ENCODE measurements at regions not wholly inside any gene's neighbourhood (a gene's known extent, or its start where the extent isn't known, plus 50 kb on each side); places are given as distances from the start of the nearest gene placed in this dataset.
A peak's percentile ranks its signal among the peaks of the same experiment; 100 is the strongest.
"Not testable (repeated sequence)": the region's sequence is repeated elsewhere in the genome, so short reads cannot be mapped to it uniquely, and the experiment has no call there.

DNA sequence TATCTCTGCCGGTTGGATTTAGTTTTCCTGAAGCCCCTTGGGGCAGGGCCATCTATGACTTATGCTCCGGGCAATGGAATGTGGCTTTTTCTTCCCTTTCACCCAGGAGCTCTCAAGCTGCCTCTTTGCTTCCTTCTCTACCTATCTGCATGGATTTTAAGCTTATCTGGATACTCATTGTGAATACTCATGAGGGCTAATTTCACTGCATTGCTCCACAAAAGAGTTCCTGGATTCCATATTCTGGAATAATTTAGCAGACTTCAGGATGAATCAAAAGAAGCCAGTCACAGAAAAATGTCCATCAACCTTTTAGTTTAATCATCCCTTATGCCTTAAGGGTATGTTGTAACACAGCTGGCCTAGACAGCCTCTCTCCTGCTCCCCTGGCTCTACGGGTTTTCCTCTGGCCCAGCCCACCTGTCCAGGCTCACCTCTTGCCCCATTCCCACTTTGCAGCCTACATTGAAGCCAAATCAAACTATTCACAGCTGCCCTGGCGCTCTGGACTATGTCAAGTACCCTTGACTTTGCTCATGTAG, 122.8 kb upstream of the RMDN2 start:
- no peak for TF ChIP-seq POLR2A (IDR thresholded peaks at IDR 0.05)
- TF ChIP-seq, protein P1, sequence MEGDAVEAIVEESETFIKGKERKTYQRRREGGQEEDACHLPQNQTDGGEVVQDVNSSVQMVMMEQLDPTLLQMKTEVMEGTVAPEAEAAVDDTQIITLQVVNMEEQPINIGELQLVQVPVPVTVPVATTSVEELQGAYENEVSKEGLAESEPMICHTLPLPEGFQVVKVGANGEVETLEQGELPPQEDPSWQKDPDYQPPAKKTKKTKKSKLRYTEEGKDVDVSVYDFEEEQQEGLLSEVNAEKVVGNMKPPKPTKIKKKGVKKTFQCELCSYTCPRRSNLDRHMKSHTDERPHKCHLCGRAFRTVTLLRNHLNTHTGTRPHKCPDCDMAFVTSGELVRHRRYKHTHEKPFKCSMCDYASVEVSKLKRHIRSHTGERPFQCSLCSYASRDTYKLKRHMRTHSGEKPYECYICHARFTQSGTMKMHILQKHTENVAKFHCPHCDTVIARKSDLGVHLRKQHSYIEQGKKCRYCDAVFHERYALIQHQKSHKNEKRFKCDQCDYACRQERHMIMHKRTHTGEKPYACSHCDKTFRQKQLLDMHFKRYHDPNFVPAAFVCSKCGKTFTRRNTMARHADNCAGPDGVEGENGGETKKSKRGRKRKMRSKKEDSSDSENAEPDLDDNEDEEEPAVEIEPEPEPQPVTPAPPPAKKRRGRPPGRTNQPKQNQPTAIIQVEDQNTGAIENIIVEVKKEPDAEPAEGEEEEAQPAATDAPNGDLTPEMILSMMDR (IDR thresholded peaks at IDR 0.05): no peak
- H3K9me3 ChIP-seq: no peaks in the 10 kb centered on the region
- no peak for DNase-seq
- no peaks in the 10 kb centered on the region for H3K27me3 ChIP-seq
- no peak overlapping the region for H3K4me3 ChIP-seq
- H3K4me1 ChIP-seq: peaks cover 0 to 3% (median 0%) of the 10 kb centered on the region in 4 donors
- no peaks in the 10 kb centered on the region for H3K36me3 ChIP-seq
- H3K27ac ChIP-seq: peak overlapping the region in 2 of 4 donors; percentile 22 to 39

DNA sequence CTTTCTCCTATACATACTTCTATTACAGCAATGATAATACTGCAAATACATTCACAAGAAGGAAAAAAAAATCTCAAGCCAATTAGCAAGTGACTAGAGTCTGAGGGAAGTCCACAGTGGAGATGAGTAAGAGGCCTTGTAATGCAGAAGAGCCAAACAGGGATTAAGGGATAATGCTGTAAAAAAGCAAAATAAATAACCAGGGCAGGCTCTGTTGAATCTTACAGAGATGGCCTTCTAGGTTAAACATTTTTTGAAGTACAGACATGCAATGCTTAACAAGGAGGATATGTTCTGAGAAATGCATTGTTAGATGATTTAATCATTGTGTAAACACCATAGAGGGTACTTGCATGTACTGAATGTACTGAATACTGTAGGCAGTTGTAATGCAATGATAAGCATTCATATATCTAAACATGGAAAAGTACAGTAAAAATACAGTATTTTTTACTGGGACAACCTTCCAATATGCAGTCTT, 122.1 kb upstream of the RMDN2 start:
- no peak for DNase-seq
- peaks cover 0 to 3% (median 0%) of the 10 kb centered on the region in 4 donors for H3K4me1 ChIP-seq
- TF ChIP-seq, protein P1 (IDR thresholded peaks at IDR 0.05): no peak
- no peak for TF ChIP-seq POLR2A (IDR thresholded peaks at IDR 0.05)
- no peak overlapping the region for H3K27ac ChIP-seq
- H3K36me3 ChIP-seq: no peaks in the 10 kb centered on the region
- H3K9me3 ChIP-seq: no peaks in the 10 kb centered on the region
- H3K27me3 ChIP-seq: no peaks in the 10 kb centered on the region
- H3K4me3 ChIP-seq: no peak overlapping the region

DNA sequence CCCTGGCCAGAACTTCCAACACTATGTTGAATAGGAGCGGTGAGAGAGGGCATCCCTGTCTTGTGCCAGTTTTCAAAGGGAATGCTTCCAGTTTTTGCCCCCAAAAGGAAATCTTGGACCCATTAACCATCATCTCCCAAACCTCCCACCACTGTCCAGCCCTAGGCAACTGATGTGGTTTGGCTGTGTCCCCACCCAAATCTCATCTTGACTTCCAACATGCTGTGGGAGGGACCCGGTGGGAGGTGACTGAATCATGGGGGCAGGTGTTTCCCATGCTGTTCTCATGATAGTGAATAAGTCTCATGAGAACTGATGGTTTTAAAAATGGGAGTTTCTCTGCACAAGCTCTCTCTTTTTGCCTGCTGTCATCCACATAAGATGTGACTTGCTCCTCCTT, 119.1 kb upstream of the RMDN2 start:
- H3K36me3 ChIP-seq: not testable (repeated sequence)
- peaks cover 0 to 10% (median 0%) of the 10 kb centered on the region in 4 donors for H3K4me1 ChIP-seq

DNA sequence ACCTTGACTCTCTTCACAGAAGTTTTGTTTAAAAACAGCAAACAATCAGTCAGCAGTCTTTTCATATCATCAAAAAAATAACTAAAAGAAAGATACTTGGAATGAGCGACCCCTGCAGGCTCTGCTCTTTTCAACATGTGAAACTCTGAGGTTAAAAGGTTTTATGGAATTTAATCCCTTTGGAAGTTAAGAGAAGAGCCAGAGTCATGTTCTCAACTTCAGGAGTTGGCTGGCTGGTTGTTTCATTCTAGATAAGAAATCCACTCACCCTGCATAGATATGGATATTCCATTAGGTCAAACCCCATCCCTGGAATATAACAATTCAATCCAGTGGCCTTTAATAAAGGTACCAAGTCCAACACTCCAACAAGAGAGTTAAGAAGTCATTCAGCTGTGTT, 115.6 kb upstream of the RMDN2 start:
- Histone ChIP-seq H3K9me3 (no peaks in the 10 kb centered on the region), H3K36me3 (no peaks in the 10 kb centered on the region), H3K27ac (no peak overlapping the region), H3K4me3 (no peak overlapping the region), H3K4me1 (peaks cover 0 to 10% (median 0%) of the 10 kb centered on the region in 4 donors), H3K27me3 (no peaks in the 10 kb centered on the region)
- no peak for DNase-seq
- TF ChIP-seq, protein P1 (IDR thresholded peaks at IDR 0.05): peak in 4 of 6 experiments; percentile 18 to 42 (median 30)
- no peak for TF ChIP-seq POLR2A (IDR thresholded peaks at IDR 0.05)

More for the DNA sequence above, 119.1 kb upstream of the RMDN2 start:
- not testable (repeated sequence) for H3K27ac ChIP-seq, H3K4me3 ChIP-seq, H3K9me3 ChIP-seq, H3K27me3 ChIP-seq, DNase-seq

DNA sequence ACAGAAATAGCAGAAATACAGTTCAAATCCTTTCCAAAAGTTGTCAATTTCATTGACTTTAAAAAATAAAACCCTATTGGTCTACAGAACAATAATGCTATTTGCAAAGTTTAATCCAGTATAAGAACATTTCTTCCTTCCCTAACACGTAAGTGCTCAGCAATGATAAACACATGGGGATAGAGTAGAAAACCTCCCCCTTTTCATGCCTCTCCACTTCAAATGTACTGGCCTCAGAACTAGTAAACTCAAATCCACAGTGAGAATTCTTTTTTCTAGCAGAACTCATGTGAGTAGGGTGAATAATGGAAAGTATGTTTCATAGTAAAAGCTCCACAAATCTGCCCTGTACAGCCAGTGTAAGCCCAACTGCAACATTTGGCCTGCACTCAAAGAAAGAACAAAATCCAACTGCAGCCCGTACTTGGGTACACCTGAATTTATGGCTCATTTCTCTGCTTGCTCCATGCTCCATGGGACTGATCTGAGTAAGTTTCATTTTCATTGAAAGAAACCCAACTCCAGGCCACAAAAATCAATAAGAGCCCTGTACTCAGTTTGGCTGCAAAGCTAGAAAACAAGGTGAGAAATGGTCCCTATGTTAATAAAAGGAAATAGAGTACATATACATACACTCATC, 115.0 kb upstream of the RMDN2 start:
- Histone ChIP-seq H3K9me3 (no peaks in the 10 kb centered on the region), H3K27me3 (no peaks in the 10 kb centered on the region), H3K4me1 (peaks cover 0 to 10% (median 0%) of the 10 kb centered on the region in 4 donors), H3K4me3 (no peak overlapping the region), H3K27ac (peak overlapping the region in 1 of 4 donors; percentile 12), H3K36me3 (no peaks in the 10 kb centered on the region)
- DNase-seq: no peak
- TF ChIP-seq, protein P1 (IDR thresholded peaks at IDR 0.05): no peak
- TF ChIP-seq POLR2A (IDR thresholded peaks at IDR 0.05): no peak

DNA sequence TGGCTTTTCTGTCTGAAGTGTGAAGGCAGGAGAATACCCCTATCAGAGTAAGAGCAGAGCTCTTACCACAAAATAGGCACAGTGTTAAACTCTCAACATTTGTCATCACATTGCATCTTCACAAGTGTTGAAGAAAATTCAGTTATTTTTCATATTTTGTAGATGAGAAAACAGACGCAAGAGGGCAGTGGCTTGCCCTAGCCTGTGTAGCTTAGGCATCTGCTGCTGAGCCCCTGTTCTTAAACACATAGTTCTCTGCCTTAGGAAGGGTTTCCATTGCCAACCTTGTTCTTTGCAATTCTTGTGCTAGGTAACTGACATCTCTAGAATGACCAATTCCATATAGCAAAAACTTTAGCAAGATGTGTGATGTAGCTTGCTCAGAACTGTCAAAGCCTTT, 112.7 kb upstream of the RMDN2 start:
- TF ChIP-seq, protein P1 (IDR thresholded peaks at IDR 0.05): no peak
- TF ChIP-seq POLR2A (IDR thresholded peaks at IDR 0.05): no peak
- H3K27me3 ChIP-seq: no peaks in the 10 kb centered on the region

More for the DNA sequence above, 112.7 kb upstream of the RMDN2 start:
- DNase-seq: no peak
- H3K9me3 ChIP-seq: no peaks in the 10 kb centered on the region
- H3K36me3 ChIP-seq: no peaks in the 10 kb centered on the region
- H3K27ac ChIP-seq: no peak overlapping the region
- H3K4me1 ChIP-seq: peaks cover 0 to 10% (median 0%) of the 10 kb centered on the region in 4 donors
- no peak overlapping the region for H3K4me3 ChIP-seq
